ENCODE measurements at regions not wholly inside any gene's neighbourhood (a gene's known extent, or its start where the extent isn't known, plus 50 kb on each side); places are given as distances from the start of the nearest gene placed in this dataset.

GRCh38 chr13:50679321-50679720 lies 164.2 kb downstream of the DLEU7 start:
- H3K4me1 ChIP-seq (ENCODE audit: control insufficient read depth, insufficient read depth, low read length): no peaks in the 10 kb centered on the region
- no peak overlapping the region for H3K4me3 ChIP-seq (ENCODE audit: low read depth, low read length)
- H3K9me3 ChIP-seq (ENCODE audit: control insufficient read depth, insufficient read depth, low read length): no peaks in the 10 kb centered on the region
- no peaks in the 10 kb centered on the region for H3K36me3 ChIP-seq (ENCODE audit: control insufficient read depth, insufficient read depth, low read length)
- no peak overlapping the region for H3K9ac ChIP-seq (ENCODE audit: low read depth, low read length)
- H3K27me3 ChIP-seq (ENCODE audit: control insufficient read depth, insufficient read depth, low read length): no peaks in the 10 kb centered on the region

GRCh38 chr13:50682002-50682401 lies 161.5 kb downstream of the DLEU7 start:
- no peak overlapping the region for H3K4me3 ChIP-seq (ENCODE audit: low read depth, low read length)
- no peaks in the 10 kb centered on the region for H3K27me3 ChIP-seq (ENCODE audit: control insufficient read depth, insufficient read depth, low read length)
- no peaks in the 10 kb centered on the region for H3K36me3 ChIP-seq (ENCODE audit: control insufficient read depth, insufficient read depth, low read length)
- no peaks in the 10 kb centered on the region for H3K9me3 ChIP-seq (ENCODE audit: control insufficient read depth, insufficient read depth, low read length)
- H3K4me1 ChIP-seq (ENCODE audit: control insufficient read depth, insufficient read depth, low read length): peaks cover 9% of the 10 kb centered on the region
- no peak overlapping the region for H3K9ac ChIP-seq (ENCODE audit: low read depth, low read length)

- Histone ChIP-seq H3K4me1 (ENCODE audit: control insufficient read depth, insufficient read depth, low read length) (peaks cover 9% of the 10 kb centered on the region), H3K4me3 (ENCODE audit: low read depth, low read length) (no peak overlapping the region), H3K9me3 (ENCODE audit: control insufficient read depth, insufficient read depth, low read length) (no peaks in the 10 kb centered on the region), H3K27me3 (ENCODE audit: control insufficient read depth, insufficient read depth, low read length) (no peaks in the 10 kb centered on the region), H3K36me3 (ENCODE audit: control insufficient read depth, insufficient read depth, low read length) (no peaks in the 10 kb centered on the region), H3K9ac (ENCODE audit: low read depth, low read length) (no peak overlapping the region)
Observed at GRCh38 chr13:50682966-50683365, 160.5 kb downstream of the DLEU7 start.

- H3K9ac ChIP-seq (ENCODE audit: low read depth, low read length): no peak overlapping the region
- H3K9me3 ChIP-seq (ENCODE audit: control insufficient read depth, insufficient read depth, low read length): no peaks in the 10 kb centered on the region
- H3K4me3 ChIP-seq (ENCODE audit: low read depth, low read length): no peak overlapping the region
Observed at GRCh38 chr13:50684366-50684765, 159.1 kb downstream of the DLEU7 start.

GRCh38 chr13:50685491-50685890 lies 158.0 kb downstream of the DLEU7 start:
- no peaks in the 10 kb centered on the region for H3K9me3 ChIP-seq (ENCODE audit: control insufficient read depth, insufficient read depth, low read length)
- no peaks in the 10 kb centered on the region for H3K27me3 ChIP-seq (ENCODE audit: control insufficient read depth, insufficient read depth, low read length)
- H3K4me1 ChIP-seq (ENCODE audit: control insufficient read depth, insufficient read depth, low read length): peaks cover 9% of the 10 kb centered on the region
- no peak overlapping the region for H3K4me3 ChIP-seq (ENCODE audit: low read depth, low read length)
- no peak overlapping the region for H3K9ac ChIP-seq (ENCODE audit: low read depth, low read length)
- H3K36me3 ChIP-seq (ENCODE audit: control insufficient read depth, insufficient read depth, low read length): no peaks in the 10 kb centered on the region

More at GRCh38 chr13:50684366-50684765, 159.1 kb downstream of the DLEU7 start:
- H3K27me3 ChIP-seq (ENCODE audit: control insufficient read depth, insufficient read depth, low read length): no peaks in the 10 kb centered on the region
- peaks cover 9% of the 10 kb centered on the region for H3K4me1 ChIP-seq (ENCODE audit: control insufficient read depth, insufficient read depth, low read length)
- H3K36me3 ChIP-seq (ENCODE audit: control insufficient read depth, insufficient read depth, low read length): no peaks in the 10 kb centered on the region

- Histone ChIP-seq H3K4me1 (ENCODE audit: control insufficient read depth, insufficient read depth, low read length) (peaks cover 9% of the 10 kb centered on the region), H3K9ac (ENCODE audit: low read depth, low read length) (no peak overlapping the region), H3K36me3 (ENCODE audit: control insufficient read depth, insufficient read depth, low read length) (no peaks in the 10 kb centered on the region), H3K27me3 (ENCODE audit: control insufficient read depth, insufficient read depth, low read length) (no peaks in the 10 kb centered on the region), H3K9me3 (ENCODE audit: control insufficient read depth, insufficient read depth, low read length) (no peaks in the 10 kb centered on the region), H3K4me3 (ENCODE audit: low read depth, low read length) (no peak overlapping the region)
Observed at GRCh38 chr13:50685956-50686355, 157.5 kb downstream of the DLEU7 start.

GRCh38 chr13:50686551-50686950 lies 156.9 kb downstream of the DLEU7 start:
- H3K4me1 ChIP-seq (ENCODE audit: control insufficient read depth, insufficient read depth, low read length): peaks cover 9% of the 10 kb centered on the region
- H3K9me3 ChIP-seq (ENCODE audit: control insufficient read depth, insufficient read depth, low read length): no peaks in the 10 kb centered on the region
- no peaks in the 10 kb centered on the region for H3K27me3 ChIP-seq (ENCODE audit: control insufficient read depth, insufficient read depth, low read length)
- no peaks in the 10 kb centered on the region for H3K36me3 ChIP-seq (ENCODE audit: control insufficient read depth, insufficient read depth, low read length)
- no peak overlapping the region for H3K4me3 ChIP-seq (ENCODE audit: low read depth, low read length)
- no peak overlapping the region for H3K9ac ChIP-seq (ENCODE audit: low read depth, low read length)

GRCh38 chr13:50687545-50687944 lies 155.9 kb downstream of the DLEU7 start:
- Histone ChIP-seq H3K4me1 (ENCODE audit: control insufficient read depth, insufficient read depth, low read length) (peaks cover 9% of the 10 kb centered on the region), H3K36me3 (ENCODE audit: control insufficient read depth, insufficient read depth, low read length) (no peaks in the 10 kb centered on the region), H3K4me3 (ENCODE audit: low read depth, low read length) (no peak overlapping the region), H3K27me3 (ENCODE audit: control insufficient read depth, insufficient read depth, low read length) (no peaks in the 10 kb centered on the region), H3K9me3 (ENCODE audit: control insufficient read depth, insufficient read depth, low read length) (no peaks in the 10 kb centered on the region), H3K9ac (ENCODE audit: low read depth, low read length) (no peak overlapping the region)

GRCh38 chr13:50690006-50690405 lies 153.5 kb downstream of the DLEU7 start:
- no peaks in the 10 kb centered on the region for H3K9me3 ChIP-seq (ENCODE audit: control insufficient read depth, insufficient read depth, low read length)
- no peak overlapping the region for H3K9ac ChIP-seq (ENCODE audit: low read depth, low read length)
- no peaks in the 10 kb centered on the region for H3K36me3 ChIP-seq (ENCODE audit: control insufficient read depth, insufficient read depth, low read length)
- H3K4me1 ChIP-seq (ENCODE audit: control insufficient read depth, insufficient read depth, low read length): peaks cover 14% of the 10 kb centered on the region
- no peaks in the 10 kb centered on the region for H3K27me3 ChIP-seq (ENCODE audit: control insufficient read depth, insufficient read depth, low read length)
- H3K4me3 ChIP-seq (ENCODE audit: low read depth, low read length): no peak overlapping the region

- Histone ChIP-seq H3K4me3 (ENCODE audit: low read depth, low read length) (no peak overlapping the region), H3K4me1 (ENCODE audit: control insufficient read depth, insufficient read depth, low read length) (peaks cover 5% of the 10 kb centered on the region), H3K27me3 (ENCODE audit: control insufficient read depth, insufficient read depth, low read length) (no peaks in the 10 kb centered on the region), H3K36me3 (ENCODE audit: control insufficient read depth, insufficient read depth, low read length) (no peaks in the 10 kb centered on the region), H3K9me3 (ENCODE audit: control insufficient read depth, insufficient read depth, low read length) (no peaks in the 10 kb centered on the region), H3K9ac (ENCODE audit: low read depth, low read length) (no peak overlapping the region)
Observed at GRCh38 chr13:50691176-50691680, 152.3 kb downstream of the DLEU7 start.

- H3K36me3 ChIP-seq (ENCODE audit: control insufficient read depth, insufficient read depth, low read length): no peaks in the 10 kb centered on the region
- H3K4me1 ChIP-seq (ENCODE audit: control insufficient read depth, insufficient read depth, low read length): peaks cover 5% of the 10 kb centered on the region
- no peak overlapping the region for H3K4me3 ChIP-seq (ENCODE audit: low read depth, low read length)
- no peaks in the 10 kb centered on the region for H3K27me3 ChIP-seq (ENCODE audit: control insufficient read depth, insufficient read depth, low read length)
- H3K9me3 ChIP-seq (ENCODE audit: control insufficient read depth, insufficient read depth, low read length): no peaks in the 10 kb centered on the region
- H3K9ac ChIP-seq (ENCODE audit: low read depth, low read length): no peak overlapping the region
Observed at GRCh38 chr13:50691681-50692263, 151.7 kb downstream of the DLEU7 start.

- Histone ChIP-seq H3K9me3 (ENCODE audit: control insufficient read depth, insufficient read depth, low read length) (no peaks in the 10 kb centered on the region), H3K4me1 (ENCODE audit: control insufficient read depth, insufficient read depth, low read length) (peaks cover 5% of the 10 kb centered on the region), H3K9ac (ENCODE audit: low read depth, low read length) (no peak overlapping the region), H3K27me3 (ENCODE audit: control insufficient read depth, insufficient read depth, low read length) (no peaks in the 10 kb centered on the region), H3K4me3 (ENCODE audit: low read depth, low read length) (no peak overlapping the region), H3K36me3 (ENCODE audit: control insufficient read depth, insufficient read depth, low read length) (no peaks in the 10 kb centered on the region)
Observed at GRCh38 chr13:50692396-50692915, 151.0 kb downstream of the DLEU7 start.

Data from iPS-15b (cell line).